GM12865 (cell line): ENCODE measurements at regions not wholly inside any gene's neighbourhood (a gene's known extent, or its start where the extent isn't known, plus 50 kb on each side); places are given as distances from the start of the nearest gene placed in this dataset.

Source experiments
- DNase-seq: peaks from one replicate; pipeline ENCODE4 v3.0.0; 2010; ENCODE audit warnings: low read depth
- H3K4me3 ChIP-seq: 2 replicates; pipeline ENCODE4 v1.5.1; 2011; ENCODE audit warnings: mild to moderate bottlenecking, low read depth, low read length, control low read depth
- CTCF ChIP-seq: IDR thresholded peaks from 2 replicates; pipeline ENCODE4 v1.5.1; 2011; ENCODE audit warnings: low read length, control low read depth, low read depth, inconsistent platforms; ENCODE audit not compliant: insufficient read depth; ENCODE audit errors: missing control alignments

- no peak overlapping the region for H3K4me3 ChIP-seq
- no peak for DNase-seq
- TF ChIP-seq CTCF = no peak
Measured at GRCh38 chr15:70264738-70265465, 167.2 kb upstream of the TLE3 start.

GRCh38 chr15:70264014-70264582, 166.4 kb upstream of the TLE3 start:
- no peak overlapping the region for H3K4me3 ChIP-seq
- no peak for TF ChIP-seq CTCF
- no peak for DNase-seq

GRCh38 chr15:70262591-70263274, 165.0 kb upstream of the TLE3 start:
- no peak for DNase-seq
- H3K4me3 ChIP-seq = no peak overlapping the region
- no peak for TF ChIP-seq CTCF

GRCh38 chr15:70262171-70262570, 164.5 kb upstream of the TLE3 start:
- no peak overlapping the region for H3K4me3 ChIP-seq
- TF ChIP-seq CTCF = no peak
- no peak for DNase-seq

GRCh38 chr15:70261083-70261482, 163.4 kb upstream of the TLE3 start:
- DNase-seq = no peak
- TF ChIP-seq CTCF = no peak
- H3K4me3 ChIP-seq = no peak overlapping the region

- TF ChIP-seq CTCF = no peak
- no peak for DNase-seq
- H3K4me3 ChIP-seq = no peak overlapping the region
Measured at GRCh38 chr15:70260580-70260979, 162.9 kb upstream of the TLE3 start.
